ENCODE measurements at regions not wholly inside any gene's neighbourhood (a gene's known extent, or its start where the extent isn't known, plus 50 kb on each side); places are given as distances from the start of the nearest gene placed in this dataset.

- no peak overlapping the region for H3K4me3 ChIP-seq
- no peak for TF ChIP-seq POLR2AphosphoS5 (IDR thresholded peaks at IDR 0.05)
- no peak for TF ChIP-seq CTCF (IDR thresholded peaks at IDR 0.05 in 8 of 11, conservative IDR thresholded peaks at IDR 0.05 in 3 of 11)
- no peak for TF ChIP-seq POLR2A (IDR thresholded peaks at IDR 0.05)
- H3K4me1 ChIP-seq = no peaks in the 10 kb centered on the region
Measured at GRCh38 chr9:119836036-119836435, 466.8 kb upstream of the BRINP1 start.

GRCh38 chr9:119834064-119834620 is 464.9 kb upstream of the BRINP1 start:
- no peak for TF ChIP-seq CTCF (IDR thresholded peaks at IDR 0.05 in 8 of 11, conservative IDR thresholded peaks at IDR 0.05 in 3 of 11)
- no peak for TF ChIP-seq POLR2A (IDR thresholded peaks at IDR 0.05)
- TF ChIP-seq POLR2AphosphoS5 (IDR thresholded peaks at IDR 0.05) = no peak
- no peak for DNase-seq
- H3K4me3 ChIP-seq = no peak overlapping the region
- no peaks in the 10 kb centered on the region for H3K36me3 ChIP-seq
- 75 to 85% (median 81%) methylated on average over 6 of the region's 6 CpGs for WGBS, 5 donors
- no peaks in the 10 kb centered on the region for H3K4me1 ChIP-seq
- peaks cover 0 to 4% (median 0%) of the 10 kb centered on the region in 8 donors for H3K9me3 ChIP-seq
- H3K27ac ChIP-seq = no peak overlapping the region
- H3K27me3 ChIP-seq (replicated peaks in 1 of 7) = no peaks in the 10 kb centered on the region
- intact Hi-C loops (cut with DNase I; ENCODE audit: low total_unique reads) = no loop called here

More at GRCh38 chr9:119836036-119836435, 466.8 kb upstream of the BRINP1 start:
- 52 to 74% (median 68%) methylated on average over 3 of the region's 3 CpGs for WGBS, 5 donors
- no peak for DNase-seq
- no peak overlapping the region for H3K27ac ChIP-seq
- no peaks in the 10 kb centered on the region for H3K27me3 ChIP-seq (replicated peaks in 1 of 7)
- intact Hi-C loops (cut with DNase I; ENCODE audit: low total_unique reads) = no loop called here
- H3K9me3 ChIP-seq = peaks cover 0 to 4% (median 0%) of the 10 kb centered on the region in 8 donors
- no peaks in the 10 kb centered on the region for H3K36me3 ChIP-seq

- Histone ChIP-seq H3K9me3 (peaks cover 0 to 4% (median 0%) of the 10 kb centered on the region in 8 donors), H3K36me3 (no peaks in the 10 kb centered on the region), H3K27me3 (replicated peaks in 1 of 7) (no peaks in the 10 kb centered on the region), H3K4me3 (no peak overlapping the region), H3K4me1 (no peaks in the 10 kb centered on the region), H3K27ac (no peak overlapping the region)
- TF ChIP-seq CTCF (IDR thresholded peaks at IDR 0.05 in 8 of 11, conservative IDR thresholded peaks at IDR 0.05 in 3 of 11) (no peak), POLR2A (IDR thresholded peaks at IDR 0.05) (no peak), POLR2AphosphoS5 (IDR thresholded peaks at IDR 0.05) (no peak)
- DNase-seq = no peak
- intact Hi-C loops (cut with DNase I; ENCODE audit: low total_unique reads) = no loop called here
- WGBS, 5 donors = 73 to 86% (median 81%) methylated on average over 2 of the region's 2 CpGs
Measured at GRCh38 chr9:119831309-119831708, 462.1 kb upstream of the BRINP1 start.

GRCh38 chr9:119829748-119830147 is 460.5 kb upstream of the BRINP1 start:
- no peak for TF ChIP-seq CTCF (IDR thresholded peaks at IDR 0.05 in 8 of 11, conservative IDR thresholded peaks at IDR 0.05 in 3 of 11)
- TF ChIP-seq POLR2AphosphoS5 (IDR thresholded peaks at IDR 0.05) = no peak
- TF ChIP-seq POLR2A (IDR thresholded peaks at IDR 0.05) = no peak
- WGBS, 5 donors = 79 to 91% (median 85%) methylated on average over 3 of the region's 3 CpGs
- H3K36me3 ChIP-seq = no peaks in the 10 kb centered on the region

More at GRCh38 chr9:119829748-119830147, 460.5 kb upstream of the BRINP1 start:
- H3K4me3 ChIP-seq = no peak overlapping the region
- H3K4me1 ChIP-seq = no peaks in the 10 kb centered on the region
- no peaks in the 10 kb centered on the region for H3K9me3 ChIP-seq
- H3K27ac ChIP-seq = no peak overlapping the region
- no peak for DNase-seq
- intact Hi-C loops (cut with DNase I; ENCODE audit: low total_unique reads) = no loop called here
- H3K27me3 ChIP-seq (replicated peaks in 1 of 7) = no peaks in the 10 kb centered on the region

Data from spleen (tissue), 11 donors.